ENCODE measurements at regions not wholly inside any gene's neighbourhood (a gene's known extent, or its start where the extent isn't known, plus 50 kb on each side); places are given as distances from the start of the nearest gene placed in this dataset.

DNA sequence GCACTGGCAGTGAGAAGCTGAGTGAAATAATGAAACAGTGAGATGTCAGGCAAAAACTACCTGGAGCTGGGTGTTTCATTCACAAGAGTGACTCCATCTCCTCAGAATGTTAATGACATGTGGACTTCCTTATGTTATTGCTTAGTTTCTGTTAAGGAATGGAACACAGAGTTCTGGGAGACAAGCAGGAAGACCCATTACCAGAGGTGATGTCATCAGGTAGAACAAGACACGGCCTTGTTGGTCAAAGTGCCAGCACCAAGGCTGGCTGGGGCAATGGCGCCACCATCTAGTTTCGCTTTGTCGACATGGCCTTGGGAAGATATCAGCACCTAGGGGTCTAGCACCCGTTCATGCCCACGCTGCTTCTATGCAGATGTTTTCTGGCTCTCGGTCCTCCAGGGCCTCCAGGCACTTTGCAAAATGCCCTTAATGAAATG lies 252.2 kb downstream of the FAM43A start:
- no peak overlapping the region for H3T11ph ChIP-seq (ENCODE audit: low read length)
- H2AK5ac ChIP-seq (ENCODE audit: insufficient read length, low read length): no peak overlapping the region
- no peak overlapping the region for H4K8ac ChIP-seq (replicated peaks; ENCODE audit: insufficient read length, low read depth, low read length)
- DNase-seq: no peak
- H3K4ac ChIP-seq (ENCODE audit: low read depth, low read length): no peak overlapping the region
- no peaks in the 10 kb centered on the region for H3K23me2 ChIP-seq (ENCODE audit: insufficient read length, low read depth, low read length, poor library complexity, severe bottlenecking)
- no peak overlapping the region for H2BK5ac ChIP-seq (ENCODE audit: insufficient read length, low read length)
- H2BK12ac ChIP-seq (ENCODE audit: insufficient read length, low read depth, low read length): no peak overlapping the region
- no peaks in the 10 kb centered on the region for H3K79me2 ChIP-seq (ENCODE audit: insufficient read depth, low read length)
- no peak overlapping the region for H4K5ac ChIP-seq (ENCODE audit: insufficient read length, low read depth, low read length)
- H3K27ac Mint-ChIP-seq: no peak overlapping the region
- no peak overlapping the region for H3K4me3 Mint-ChIP-seq
- H3K4me2 ChIP-seq (ENCODE audit: insufficient read depth, insufficient read length, low read length): no peak overlapping the region
- H3K9me3 Mint-ChIP-seq: 0 out of 5 replicates have a peak, but pooled peaks cover 0 to 3% of the 10 kb centered on the region in 2 experiments
- H3K14ac ChIP-seq (ENCODE audit: insufficient read depth, low read length): no peak overlapping the region
- no peak overlapping the region for H3K23ac ChIP-seq (ENCODE audit: insufficient read length, low read depth, low read length)
- H3K27me3 Mint-ChIP-seq (ENCODE audit: low read depth): no peaks in the 10 kb centered on the region; the same call in none of the 2 replicates
- no peak overlapping the region for H2BK120ac ChIP-seq (ENCODE audit: low read depth, low read length, poor library complexity, severe bottlenecking)
- H3K79me1 ChIP-seq (ENCODE audit: insufficient read depth, low read depth, low read length, poor library complexity, severe bottlenecking): no peaks in the 10 kb centered on the region
- H3K18ac ChIP-seq (ENCODE audit: insufficient read length, low read depth, low read length): no peak overlapping the region
- no peaks in the 10 kb centered on the region for H3K9me3 ChIP-seq (ENCODE audit: control insufficient read depth, low read depth, low read length)
- no peak overlapping the region for H2BK15ac ChIP-seq (ENCODE audit: low read depth, low read length)
- no peak overlapping the region for H2BK20ac ChIP-seq (ENCODE audit: low read depth, low read length, poor library complexity, severe bottlenecking)
- WGBS (ENCODE audit: extremely low coverage, insufficient read length, low lambda C conversion rate): no CpG with 5 or more reads among the region's 7 CpGs
- no peak overlapping the region for H3K27ac ChIP-seq (ENCODE audit: insufficient read length, low read depth, low read length)
- H4K91ac ChIP-seq (ENCODE audit: insufficient read length, low read depth, low read length): no peak overlapping the region
- H3K36me3 Mint-ChIP-seq (ENCODE audit: insufficient read depth in 1 of 3, low read depth in 3 of 3): no peaks in the 10 kb centered on the region
- no peaks in the 10 kb centered on the region for H4K20me1 ChIP-seq (ENCODE audit: control insufficient read depth, insufficient read depth, insufficient read length)
- H3K27me3 ChIP-seq (ENCODE audit: insufficient read depth, low read length): no peaks in the 10 kb centered on the region
- TF ChIP-seq, protein P1, sequence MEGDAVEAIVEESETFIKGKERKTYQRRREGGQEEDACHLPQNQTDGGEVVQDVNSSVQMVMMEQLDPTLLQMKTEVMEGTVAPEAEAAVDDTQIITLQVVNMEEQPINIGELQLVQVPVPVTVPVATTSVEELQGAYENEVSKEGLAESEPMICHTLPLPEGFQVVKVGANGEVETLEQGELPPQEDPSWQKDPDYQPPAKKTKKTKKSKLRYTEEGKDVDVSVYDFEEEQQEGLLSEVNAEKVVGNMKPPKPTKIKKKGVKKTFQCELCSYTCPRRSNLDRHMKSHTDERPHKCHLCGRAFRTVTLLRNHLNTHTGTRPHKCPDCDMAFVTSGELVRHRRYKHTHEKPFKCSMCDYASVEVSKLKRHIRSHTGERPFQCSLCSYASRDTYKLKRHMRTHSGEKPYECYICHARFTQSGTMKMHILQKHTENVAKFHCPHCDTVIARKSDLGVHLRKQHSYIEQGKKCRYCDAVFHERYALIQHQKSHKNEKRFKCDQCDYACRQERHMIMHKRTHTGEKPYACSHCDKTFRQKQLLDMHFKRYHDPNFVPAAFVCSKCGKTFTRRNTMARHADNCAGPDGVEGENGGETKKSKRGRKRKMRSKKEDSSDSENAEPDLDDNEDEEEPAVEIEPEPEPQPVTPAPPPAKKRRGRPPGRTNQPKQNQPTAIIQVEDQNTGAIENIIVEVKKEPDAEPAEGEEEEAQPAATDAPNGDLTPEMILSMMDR (conservative IDR thresholded peaks at IDR 0.05): no peak
- H3K9ac ChIP-seq (ENCODE audit: extremely low read depth, insufficient read length, low read length): no peak overlapping the region
- no peaks in the 10 kb centered on the region for H3K4me1 ChIP-seq (ENCODE audit: insufficient read depth, low read length)
- peaks cover 5 to 8% of the 10 kb centered on the region in 2 experiments for H3K4me1 Mint-ChIP-seq
- no peak overlapping the region for H2AFZ ChIP-seq (ENCODE audit: low read length)
- no peak overlapping the region for H3K56ac ChIP-seq (ENCODE audit: insufficient read length, low read depth, low read length)
